HG03575 (cell line): ENCODE measurements at regions not wholly inside any gene's neighbourhood (a gene's known extent, or its start where the extent isn't known, plus 50 kb on each side); places are given as distances from the start of the nearest gene placed in this dataset.

Experiments
- ATAC-seq: cut with Tn5 transposase; IDR thresholded peaks from one replicate; pipeline ENCODE4 v1.9.1; 2021; ENCODE audit not compliant: unreplicated experiment, insufficient number of reproducible peaks, low FRiP score; ENCODE audit errors: extremely low read depth

DNA sequence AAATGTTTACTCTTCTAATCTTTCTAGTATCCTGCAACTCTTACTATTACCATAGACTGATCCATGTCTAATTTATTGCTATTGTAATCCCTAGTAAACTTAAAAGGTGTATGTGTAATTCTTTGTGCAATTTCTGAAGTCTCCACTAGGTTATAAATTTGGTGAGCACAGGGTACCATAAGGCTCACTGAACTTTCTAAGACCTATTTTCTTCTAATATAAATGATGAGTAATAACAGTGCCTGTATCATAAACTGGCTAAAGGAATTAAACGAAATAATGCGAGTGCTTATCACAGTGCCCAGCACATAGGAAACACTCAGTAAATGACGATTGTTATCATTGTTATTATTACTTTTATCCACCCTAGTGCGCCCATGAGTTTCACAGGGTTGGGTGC, 119.1 kb downstream of the KLF12 start:
- ATAC-seq, result no peak

DNA sequence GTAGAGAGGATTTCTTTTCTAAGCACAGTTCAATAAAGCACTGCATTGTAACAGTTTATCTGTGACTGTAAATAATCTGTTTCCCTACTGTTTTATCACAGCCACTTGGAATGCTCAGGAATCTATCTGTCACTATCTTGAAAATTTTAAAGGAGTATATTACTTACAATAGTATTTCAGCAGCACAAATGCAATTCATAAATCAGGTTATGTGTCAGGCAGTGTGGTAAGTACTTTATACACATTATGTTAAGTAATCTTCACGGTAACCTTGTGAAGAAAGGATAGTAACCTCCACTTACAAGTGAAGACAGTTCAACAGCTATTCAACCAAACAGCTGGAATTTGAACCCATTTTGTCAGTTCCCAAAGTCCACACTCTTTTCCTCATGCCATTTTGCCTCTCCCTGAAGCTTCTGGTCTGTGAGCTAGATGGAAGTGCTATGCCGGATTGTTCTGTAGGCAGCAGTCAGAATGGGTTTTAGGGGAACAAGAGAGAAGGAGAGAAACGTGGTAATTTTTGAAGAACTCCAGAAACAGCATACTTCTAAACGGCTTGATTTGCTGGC, 125.0 kb downstream of the KLF12 start:
- ATAC-seq, result no peak

DNA sequence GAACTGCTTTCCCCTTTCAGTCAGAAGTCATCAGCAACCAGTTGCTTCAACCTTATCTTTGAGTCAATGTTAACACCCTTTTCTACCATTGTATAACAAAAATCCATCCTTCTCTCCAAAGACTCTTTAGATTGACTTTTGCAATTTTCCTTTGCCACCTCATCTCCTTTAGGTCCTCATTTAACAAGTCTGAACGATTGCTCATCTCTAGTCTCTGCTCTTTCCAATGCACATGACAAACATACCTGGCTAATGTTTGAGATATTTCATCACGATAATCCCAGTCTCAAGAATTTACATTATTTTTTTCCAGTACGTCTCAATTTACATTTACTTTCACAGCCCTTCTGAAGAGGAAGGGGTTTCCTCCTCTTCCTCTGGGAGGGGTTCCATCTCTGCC, 127.5 kb downstream of the KLF12 start:
- ATAC-seq, result no peak

DNA sequence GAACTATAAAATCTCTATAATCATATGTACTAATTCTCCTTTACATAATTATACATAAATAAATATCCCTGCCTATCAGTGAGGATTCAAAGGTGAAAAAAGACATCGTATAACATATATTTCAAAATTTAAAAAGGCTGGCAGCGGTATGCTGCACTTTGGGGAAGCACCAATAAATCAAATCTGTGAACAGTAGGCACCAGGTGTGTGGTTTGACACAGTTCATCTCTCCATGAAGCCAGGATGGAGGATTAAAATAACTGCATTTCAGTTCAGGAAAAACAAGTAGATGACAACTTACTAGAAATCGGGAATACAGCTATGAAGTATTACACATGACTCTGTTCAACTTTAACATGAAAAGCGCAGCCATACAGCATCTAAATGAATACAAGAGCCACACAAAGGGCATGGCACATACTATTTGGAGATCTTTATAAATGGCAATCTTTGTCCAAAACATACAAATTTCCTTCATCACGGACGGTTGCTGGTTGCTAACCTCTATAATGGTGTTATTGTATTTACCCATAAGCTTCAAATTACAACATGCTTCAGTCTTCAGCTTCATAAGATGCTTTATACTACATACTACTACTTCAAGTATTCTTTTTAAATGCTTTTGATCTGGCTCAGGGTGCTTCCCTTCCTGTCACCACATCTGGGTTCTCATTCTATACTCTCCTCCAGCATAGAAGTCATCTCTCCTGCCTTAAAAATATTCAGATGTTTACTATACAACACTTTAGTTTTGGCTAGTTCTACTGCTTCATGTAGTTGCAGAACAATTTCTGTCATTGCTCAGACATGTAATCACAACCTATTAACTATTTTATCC, 128.7 kb downstream of the KLF12 start:
- ATAC-seq, result no peak

DNA sequence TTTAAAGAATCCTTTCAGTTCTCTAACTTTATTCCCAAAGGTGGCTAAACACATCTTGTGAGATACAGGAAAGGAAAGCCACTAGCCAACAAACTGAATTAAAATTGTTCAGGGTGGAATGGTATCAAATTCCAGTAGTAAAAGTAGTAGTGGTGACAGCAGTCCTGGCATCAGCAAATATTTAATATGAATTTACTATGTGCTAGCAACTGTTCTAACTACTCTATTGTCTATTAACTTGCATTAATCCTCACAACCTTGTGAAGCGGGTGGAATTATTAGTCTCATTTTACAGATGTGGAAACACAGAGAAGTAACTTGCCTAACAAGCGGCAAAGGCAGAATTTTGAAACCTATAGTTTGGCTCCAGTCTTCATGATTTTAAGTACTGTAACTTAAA, 130.1 kb downstream of the KLF12 start:
- ATAC-seq, result no peak

DNA sequence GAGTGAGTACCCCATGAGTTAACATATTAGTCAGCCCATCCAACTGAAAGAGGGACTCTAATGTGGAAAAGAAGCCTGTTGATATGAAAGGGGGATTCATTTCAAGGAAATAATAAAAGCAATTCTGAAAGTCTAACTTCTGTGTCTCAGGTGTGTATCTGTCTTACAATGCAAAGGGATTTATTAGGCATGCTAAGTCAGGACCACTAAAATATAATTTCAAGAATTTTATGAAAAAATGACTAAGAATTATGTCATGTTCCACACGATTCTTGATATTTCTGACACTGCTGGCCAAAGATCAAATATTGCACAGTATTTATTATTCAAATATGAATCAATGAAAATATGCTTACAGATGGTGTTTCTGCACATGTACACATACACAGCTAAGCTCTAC, 130.8 kb downstream of the KLF12 start:
- ATAC-seq, result no peak

DNA sequence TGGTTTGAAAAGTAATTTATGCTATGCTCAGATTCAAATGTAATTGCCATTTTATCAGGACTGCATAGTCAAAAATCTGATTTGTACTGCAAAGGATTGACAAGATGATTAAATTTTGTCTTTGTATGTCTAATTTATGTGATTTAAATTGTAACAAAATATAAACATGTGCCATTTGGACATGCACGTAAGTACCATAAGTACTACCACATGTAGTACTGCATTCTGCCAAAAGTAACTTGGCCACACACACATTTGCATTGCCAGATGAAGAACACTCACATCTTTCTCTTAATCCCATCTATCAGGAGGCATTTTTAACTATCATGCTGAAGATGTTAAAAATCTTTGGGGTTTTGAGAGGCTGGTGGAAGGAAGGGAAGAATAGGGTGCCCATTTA, 133.3 kb downstream of the KLF12 start:
- ATAC-seq, result no peak

DNA sequence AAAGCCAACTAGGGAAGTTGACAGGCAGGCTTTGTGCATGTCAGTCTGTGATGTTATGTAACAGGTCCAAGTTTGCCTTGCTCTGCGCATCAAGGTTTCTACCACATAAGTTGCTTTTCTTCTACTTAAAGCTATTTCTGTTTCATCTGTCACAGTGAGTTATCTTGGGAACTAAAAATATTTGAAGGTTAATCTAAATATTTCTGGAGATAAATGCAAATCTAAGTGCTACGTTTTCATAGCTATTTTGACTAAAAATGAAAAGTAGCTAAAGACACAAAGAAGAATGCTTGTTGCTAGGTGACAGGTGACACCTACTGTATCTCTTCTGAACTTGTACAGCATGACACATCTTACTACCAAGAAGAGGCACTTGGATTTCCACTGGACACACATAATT, 135.6 kb downstream of the KLF12 start:
- no peak for ATAC-seq

DNA sequence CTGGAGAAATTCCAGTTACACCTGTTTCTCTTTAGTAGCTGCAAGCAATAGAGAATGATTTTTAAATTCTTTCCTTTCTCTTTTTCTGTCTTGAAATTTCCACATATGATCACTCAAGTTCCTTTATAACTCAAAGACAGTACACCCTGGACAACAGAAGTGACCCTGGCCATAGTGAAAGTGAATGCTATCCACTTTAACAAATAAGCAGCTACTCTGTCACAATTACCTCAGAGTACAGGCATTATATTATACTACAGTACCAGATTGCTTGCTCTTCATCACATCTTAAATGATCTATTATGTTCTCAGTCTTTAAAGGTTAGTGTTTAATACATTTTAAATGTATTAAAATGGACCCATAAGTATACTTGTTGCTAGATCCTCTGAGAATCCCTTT, 136.2 kb downstream of the KLF12 start:
- ATAC-seq, result no peak

DNA sequence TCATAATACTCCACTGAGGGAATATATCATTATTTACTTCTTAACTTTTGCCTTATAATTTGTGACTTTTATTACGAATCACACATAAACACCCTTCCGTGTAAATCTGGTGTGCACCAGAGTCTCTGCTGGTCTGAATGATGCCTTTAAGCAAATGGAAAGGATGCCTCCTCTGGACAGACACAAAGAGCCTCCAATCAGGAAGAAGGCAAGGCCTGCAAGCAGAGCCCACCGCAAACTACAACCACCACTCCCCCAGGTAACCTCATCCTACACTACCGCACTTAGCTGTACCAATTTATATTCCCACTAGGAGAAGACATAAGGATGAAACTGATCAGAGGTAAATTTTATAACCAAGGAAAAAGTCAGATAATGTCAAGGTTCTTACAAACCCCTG, 137.6 kb downstream of the KLF12 start:
- no peak for ATAC-seq

DNA sequence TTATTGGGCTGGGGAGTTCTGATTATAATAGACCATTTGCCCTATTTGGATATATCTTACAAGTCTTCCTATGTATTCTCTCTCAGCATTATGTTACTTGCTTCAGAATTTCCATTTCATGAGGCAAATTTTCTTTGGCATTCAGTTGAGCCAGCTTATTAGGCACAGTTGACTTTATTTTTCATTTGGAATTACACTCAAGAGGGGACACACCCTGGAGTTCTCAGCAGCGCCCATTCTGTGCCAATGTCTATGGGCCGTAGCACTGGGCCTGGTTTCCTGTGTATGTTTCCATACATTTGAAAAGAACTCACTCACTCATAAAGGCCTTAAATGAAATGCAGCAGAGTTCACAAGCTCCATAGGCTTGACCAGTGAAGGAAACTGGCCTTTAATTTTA, 138.5 kb downstream of the KLF12 start:
- ATAC-seq, result no peak

DNA sequence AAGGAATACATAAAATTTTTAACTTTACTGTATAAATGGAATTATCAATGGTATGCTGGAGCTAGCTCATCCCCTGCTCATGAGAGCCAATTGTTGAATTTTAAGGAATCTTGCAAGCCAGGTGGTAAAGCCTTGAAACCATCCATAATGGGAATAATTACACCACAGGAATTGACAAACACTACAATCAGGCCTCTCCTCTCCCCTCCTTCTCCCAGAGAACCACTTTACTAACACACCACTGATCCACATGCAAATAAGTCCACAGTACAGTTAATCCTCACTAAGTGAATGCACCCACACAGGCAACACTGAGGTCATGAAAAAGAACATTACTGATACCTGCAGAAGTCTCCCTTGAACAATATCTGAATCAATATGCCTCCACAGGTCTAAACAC, 140.5 kb downstream of the KLF12 start:
- ATAC-seq, result no peak

DNA sequence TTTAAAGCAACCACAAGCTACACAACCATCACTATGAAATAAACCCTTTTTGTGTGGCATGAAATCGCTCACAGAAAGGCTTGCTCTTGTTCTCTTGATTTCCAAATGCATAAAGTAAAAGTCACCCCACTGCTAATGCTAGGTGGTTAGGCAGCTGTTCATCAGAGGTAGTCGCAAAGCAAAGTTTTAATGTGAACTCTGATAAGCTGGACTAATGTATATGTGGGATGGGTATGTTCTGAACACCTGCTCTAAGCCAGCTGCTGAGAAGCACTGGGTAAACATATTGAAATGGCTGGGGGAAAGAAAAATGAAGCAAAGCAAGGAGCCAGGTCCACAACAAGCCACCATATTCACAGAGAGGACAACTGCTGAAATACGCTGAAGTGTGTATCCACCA, 142.3 kb downstream of the KLF12 start:
- no peak for ATAC-seq

DNA sequence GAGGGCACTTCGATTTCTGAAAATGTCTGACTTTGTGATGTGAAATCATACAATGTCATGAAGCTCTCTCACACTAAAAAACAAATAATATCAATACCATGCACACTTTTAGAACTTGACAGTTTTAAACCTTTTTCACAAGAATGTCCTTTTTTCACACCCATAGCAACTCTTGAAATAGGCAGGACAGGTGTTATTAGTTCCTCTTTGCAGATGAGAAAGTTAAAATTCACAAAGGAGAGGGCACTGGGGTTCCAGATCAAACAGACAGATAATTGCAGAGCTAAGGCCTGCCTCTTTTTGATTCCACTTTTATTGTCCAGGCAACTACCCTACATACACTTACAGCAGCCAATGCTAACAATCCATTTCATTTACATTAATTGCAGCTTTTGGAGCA, 142.8 kb downstream of the KLF12 start:
- no peak for ATAC-seq

DNA sequence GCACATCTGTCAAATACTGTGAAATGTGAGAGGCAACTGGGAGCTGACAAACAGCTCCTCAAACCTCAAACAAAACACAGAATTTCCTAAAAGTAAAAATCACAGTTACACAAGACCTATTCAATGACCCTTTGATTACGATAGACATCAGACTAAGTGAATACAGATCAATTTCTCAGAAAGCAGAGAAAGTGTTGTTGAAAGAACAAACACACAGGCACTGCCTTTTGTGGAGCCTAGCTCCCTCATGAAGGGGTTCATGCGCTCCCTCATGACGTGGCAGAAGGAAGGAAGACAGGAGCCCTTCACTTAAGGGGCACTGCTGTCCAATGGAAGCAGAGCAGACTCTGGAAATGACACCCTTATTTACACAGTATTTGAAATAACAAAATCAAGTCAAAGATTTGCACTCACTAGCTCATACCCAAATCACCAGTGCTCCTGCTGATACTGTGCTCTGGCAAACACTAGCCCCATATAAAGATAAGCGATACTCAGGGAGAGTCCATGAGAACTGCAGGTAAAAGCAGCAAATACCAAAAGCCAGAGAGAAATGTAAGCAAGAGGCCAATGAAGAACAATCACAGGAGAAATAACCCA, 144.9 kb downstream of the KLF12 start:
- no peak for ATAC-seq

DNA sequence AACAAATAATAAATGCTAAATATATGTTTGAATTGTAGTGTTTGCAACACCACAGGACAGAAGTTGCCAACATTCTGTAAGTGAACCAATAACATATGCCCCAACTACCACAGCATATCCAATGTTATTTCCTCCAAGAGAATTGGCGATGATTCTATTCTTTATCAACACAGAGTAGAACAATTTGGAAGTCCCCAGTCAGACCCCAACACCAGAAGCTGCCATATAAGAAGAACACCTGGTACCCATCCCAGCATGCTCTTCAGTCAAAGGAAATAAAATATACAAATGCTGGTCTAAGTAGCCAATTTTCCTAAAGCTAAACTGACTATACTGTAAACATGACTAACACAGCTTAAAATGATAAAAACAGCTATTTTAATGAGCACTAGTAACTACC, 145.7 kb downstream of the KLF12 start:
- ATAC-seq, result no peak

DNA sequence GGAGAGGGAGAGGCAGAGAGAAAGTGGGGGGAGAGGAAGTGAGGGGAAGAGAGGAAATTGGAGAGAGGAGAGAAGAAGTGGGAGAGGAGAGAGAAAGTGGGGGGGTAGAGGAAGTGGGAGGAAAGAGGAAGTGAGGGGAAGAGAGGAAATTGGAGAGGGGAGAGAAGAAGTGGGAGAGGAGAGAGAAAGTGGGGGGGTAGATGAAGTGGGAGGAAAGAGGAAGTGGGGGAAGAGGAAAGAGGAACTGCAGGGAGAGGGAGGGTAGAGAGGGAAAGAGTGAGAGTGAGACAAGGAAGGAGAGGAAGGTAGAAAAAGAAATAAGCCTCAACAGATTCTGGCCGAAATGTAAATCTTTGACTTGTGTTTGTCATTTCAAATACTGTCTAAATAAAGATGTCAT, 146.6 kb downstream of the KLF12 start:
- ATAC-seq, result no peak

DNA sequence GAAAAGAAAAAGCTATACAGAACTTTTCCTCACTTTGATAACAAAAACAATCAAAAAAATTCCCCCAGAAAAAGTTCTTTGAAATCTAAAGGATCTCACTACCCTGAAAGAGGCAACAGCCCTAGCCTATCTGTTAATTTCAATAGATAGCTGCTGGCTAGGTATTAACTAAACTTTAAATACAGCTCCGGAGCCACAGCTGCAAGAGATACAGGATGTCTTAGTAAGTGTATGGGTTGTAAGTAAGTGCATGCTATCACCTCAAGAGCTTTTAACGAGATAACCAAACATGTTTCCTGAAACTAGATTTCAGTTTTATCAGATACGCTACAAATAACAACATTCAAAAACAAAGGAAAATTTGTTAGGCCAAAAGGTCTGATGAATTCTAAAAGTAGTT, 148.4 kb downstream of the KLF12 start:
- no peak for ATAC-seq

DNA sequence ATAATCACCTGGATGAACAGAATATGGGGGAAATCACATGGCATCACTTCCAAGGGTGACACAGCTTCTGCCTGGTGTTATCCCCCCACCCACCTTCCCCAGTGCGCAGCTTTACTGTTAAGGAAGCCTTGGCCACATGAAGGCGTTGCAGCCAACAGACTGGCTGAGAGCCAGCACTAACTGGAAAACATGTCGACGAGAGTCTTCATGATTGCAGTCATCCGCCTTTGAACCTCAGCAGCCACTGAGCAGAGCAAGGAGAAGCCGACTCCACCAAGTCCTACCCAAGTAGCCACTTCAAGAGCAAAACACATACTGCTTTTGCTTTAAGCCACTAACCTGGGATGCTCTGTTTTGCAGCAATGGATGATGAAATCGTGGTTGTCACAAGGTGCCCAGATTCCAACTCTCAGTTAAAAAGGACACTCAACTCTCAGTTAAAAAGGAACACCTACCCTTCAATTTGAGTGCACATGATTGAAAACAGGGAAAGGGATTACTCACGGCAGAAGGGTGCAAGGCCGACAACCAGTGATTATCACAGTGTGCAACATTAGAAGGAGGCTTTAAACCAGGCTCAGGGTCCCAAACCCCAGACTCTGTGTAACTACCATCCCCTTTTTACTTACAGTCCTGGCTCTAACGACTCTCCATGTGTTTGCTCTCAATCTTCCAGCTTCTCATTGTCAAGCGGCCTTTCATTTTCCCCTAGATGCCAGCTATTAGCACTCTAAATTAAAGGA, 149.1 kb downstream of the KLF12 start:
- no peak for ATAC-seq

DNA sequence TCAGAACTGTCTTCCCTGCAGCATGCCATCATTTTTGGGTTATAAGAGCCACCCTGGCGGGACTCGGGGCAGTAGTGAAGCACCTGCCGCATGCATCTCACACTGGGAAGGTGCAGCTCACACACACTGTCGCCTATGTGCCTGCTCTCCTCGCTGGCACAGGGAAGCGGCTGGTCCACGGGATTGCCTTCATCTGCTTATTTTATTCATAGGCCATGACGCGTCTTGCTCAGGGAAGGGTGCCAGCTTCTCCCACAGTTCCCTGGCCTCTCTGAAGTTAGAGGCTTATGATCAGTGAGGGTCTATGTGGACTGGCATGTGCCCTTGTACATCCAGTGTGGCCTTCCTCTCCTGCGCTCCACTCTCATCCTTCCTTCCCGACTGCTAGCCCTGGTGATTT, 150.0 kb downstream of the KLF12 start:
- ATAC-seq, result no peak
